COLO668 (cell line): ENCODE measurements at regions not wholly inside any gene's neighbourhood (a gene's known extent, or its start where the extent isn't known, plus 50 kb on each side); places are given as distances from the start of the nearest gene placed in this dataset.
"Not testable (repeated sequence)": the region's sequence is repeated elsewhere in the genome, so short reads cannot be mapped to it uniquely, and the experiment has no call there.

Source experiments
- DNase-seq: peaks from one replicate; lab custom pipeline; 2025; ENCODE audit not compliant: unreplicated experiment; lab: John Stamatoyannopoulos, UW

DNA sequence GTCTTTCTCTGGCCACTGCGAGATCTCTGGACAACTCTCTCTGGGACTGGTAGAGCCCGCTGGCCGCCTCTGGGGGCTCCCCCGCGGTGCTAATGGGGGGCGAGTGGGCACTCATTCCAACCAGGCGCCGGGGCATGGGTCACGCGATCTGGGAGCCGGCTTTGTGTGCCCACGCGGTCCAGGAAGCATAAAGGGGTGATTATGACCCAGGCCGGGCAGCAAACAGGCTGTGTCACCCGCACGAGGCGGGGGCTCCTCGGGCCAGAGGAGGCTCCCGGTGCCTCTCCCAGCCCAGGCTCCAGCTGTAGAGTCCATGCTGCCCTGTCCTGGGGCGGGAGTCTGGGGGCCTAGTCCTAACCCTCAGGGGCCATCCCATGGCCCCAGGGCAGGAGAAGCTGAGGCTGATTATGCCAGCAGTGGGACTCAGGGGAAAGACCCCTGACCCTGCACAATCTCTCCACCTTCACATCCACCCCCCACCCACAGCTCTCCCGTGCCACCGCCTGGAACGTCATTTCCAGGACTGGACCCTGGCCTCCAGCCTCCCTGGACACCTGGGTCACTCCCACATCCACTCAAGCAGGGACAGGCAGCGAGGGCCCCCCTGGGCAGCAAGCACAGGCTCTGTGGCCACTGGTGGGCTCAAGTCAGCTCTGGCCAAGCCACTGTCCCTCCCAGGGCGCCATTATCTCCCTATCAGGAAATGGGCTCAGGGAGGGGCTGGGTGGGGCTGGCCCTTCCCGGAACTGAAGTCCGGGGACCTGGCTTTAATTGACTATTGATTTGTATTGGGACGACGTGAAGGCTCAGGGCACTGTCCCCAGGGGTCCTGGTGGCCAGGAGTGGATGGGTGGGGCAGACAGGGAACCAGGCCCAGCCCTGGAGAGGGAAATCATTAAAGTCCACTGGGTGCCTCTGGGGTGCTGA, 50.0 kb downstream of the PTPRS start:
- no peak for DNase-seq

DNA sequence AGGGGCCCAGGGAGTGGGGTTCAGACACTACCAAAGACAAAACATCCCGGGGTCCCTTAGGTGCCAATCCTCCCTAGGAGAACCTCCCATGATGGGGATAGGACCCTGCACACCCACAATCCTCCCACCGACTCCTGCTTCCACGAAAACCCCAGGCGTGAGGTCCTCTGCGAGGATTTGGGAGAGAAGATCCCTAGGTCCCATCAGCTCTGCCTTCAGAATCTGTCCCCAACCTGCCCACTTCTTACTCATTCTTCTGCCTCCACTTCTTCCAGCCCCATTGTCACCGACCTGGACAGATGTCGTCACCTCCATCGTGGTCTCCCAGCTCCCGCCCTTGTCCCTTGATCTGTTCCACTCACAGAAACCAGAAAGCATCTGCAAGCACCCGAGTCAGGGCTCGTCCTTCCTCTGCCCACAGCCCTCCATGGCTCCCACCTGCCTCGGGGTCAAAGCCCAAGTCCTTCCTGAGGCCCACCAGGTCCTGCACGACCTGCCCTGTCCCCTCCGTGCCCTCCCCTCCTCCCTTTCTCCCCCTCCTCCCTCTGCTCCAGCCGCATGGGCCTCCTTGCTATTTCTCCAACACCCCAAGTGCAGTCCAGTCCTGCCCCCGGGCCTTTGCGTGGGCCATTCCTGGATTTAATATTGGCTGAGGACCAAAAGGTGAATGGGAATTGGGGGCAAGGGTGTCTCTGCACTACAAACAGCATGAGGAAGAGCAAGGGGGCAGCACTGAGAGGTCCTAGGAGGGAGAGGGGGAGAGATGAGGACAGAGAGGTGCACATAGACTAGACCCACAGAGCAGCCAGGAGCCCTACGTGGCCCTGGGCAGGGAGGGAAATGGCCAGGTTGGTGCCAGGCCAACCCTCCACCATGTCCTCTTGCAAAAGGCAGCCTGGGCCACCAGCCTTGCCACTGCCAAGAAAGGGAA, 51.3 kb downstream of the PTPRS start:
- no peak for DNase-seq

GRCh38 chr19:5288347-5288739, 52.3 kb downstream of the PTPRS start:
- DNase-seq, result no peak

DNA sequence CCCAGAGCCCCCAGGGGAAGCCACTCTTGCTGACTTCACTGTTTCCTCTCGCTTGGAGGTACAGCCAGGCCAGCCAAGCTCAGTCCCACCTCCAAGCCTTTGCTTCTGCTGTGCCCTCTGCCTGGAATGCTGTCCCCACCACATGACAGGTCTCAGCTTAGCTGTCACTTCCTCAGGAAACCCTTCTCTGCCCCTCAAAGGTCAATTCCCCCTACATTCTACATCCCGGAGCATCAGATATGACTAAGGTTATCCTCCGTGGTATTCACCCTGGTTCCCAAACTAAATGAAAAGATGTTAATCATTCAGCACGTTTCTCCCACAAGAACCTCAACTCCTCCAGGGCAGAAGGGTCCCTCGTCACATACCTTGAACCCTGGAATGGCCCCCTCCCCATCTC, 53.5 kb downstream of the PTPRS start:
- no peak for DNase-seq

- DNase-seq, result no peak
Observed at GRCh38 chr19:5286465-5287029, 54.1 kb downstream of the PTPRS start.

DNA sequence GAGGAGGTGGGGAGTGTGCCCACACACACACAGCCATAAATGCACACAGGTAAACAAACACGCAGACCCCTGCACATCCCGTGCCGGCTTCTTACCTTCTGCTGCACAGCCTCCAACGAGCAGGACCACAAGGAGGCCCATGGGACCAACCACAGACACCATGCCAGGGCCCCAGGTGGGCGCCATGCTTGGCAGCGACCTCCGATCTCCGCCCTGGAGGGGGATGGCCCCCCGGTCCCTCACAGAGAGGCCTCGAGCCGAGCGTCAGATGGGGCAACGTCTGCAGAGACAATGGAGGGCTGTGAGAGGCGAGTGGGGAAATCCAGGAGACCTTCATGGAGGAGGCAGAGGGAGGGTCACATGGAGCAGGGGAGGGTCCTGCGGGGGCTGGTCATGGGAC, 54.7 kb downstream of the PTPRS start:
- no peak for DNase-seq

DNA sequence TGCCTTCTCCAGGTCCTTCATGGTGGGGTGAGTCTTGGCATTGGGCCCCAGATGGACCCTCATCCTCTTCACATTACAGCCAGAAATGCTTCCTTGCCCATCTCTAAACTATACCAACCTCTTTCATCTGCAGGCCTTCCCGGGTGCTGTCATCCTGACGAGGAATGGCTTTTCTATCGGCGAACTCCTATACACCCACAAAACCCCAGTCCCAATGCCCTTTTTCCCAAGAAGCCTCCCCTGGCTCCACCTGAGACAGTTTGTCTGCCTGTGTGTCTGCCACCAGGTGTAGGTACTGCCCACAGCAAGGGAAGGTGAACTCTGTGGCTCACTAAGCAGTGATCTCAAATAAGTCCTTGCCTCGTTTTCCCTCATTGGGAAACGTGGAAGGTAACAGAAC, 55.3 kb downstream of the PTPRS start:
- DNase-seq, result no peak

DNA sequence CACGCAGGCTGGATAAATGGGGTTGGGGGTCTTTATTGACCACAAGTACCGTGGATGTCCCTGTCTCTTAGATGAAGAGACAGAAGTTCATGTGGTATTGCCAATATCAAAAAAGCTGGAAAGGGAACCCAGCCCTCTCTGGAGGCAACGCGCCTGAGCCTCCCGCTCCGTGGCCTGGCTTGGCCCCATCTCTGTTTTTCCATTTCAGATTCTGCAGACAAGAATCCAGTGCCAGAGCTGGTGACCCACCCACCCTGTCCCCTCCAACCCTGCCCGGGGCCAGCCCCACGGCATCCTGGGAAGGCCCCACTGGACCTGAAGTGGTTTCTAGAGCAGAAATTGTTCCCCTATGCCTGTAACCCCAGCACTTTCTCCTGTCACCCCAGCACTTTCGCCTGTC, 57.7 kb downstream of the PTPRS start:
- no peak for DNase-seq

- DNase-seq, result no peak
Observed at GRCh38 chr19:5281588-5281987, 59.0 kb downstream of the PTPRS start.

DNA sequence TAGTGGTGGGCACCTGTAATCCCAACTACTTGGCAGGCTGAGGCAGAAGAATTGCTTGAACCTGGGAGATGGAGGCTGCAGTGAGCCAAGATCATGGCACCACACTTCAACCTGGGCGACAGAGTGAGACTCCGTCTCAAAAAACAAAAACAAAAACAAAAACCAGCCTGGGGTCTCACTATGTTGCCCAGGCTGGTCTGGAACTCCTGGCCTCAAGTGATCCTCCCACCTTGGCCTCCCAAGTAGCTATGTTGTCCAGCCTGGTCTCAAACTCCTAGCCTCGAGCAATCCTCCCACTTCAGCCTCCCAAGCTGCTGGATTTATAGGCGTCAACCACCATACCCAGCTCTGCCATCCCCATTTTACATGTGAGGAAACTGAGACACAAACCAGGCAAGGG, 64.9 kb downstream of the PTPRS start:
- not testable (repeated sequence) for DNase-seq

DNA sequence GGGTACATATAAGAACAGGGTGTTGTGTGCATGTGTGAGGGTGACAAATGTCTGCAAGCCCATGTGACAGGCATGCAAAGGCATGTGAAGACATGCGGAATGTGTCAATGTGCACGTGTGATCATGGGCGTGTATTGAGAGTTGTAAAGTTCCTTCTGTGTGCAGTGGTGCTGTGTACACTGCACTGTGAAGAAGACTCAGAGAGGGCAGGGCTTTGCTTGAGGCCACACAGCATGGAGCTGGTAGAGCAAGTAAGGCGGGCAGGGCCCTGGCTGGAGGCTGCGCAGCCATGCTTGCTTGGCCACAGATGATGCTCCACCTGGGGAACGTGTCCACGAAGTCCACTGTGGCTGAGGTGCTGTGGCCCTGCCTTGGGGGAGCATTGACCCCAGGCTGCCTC, 66.8 kb downstream of the PTPRS start:
- no peak for DNase-seq

- no peak for DNase-seq
Observed at GRCh38 chr19:5271145-5271544, 69.5 kb downstream of the PTPRS start.

DNA sequence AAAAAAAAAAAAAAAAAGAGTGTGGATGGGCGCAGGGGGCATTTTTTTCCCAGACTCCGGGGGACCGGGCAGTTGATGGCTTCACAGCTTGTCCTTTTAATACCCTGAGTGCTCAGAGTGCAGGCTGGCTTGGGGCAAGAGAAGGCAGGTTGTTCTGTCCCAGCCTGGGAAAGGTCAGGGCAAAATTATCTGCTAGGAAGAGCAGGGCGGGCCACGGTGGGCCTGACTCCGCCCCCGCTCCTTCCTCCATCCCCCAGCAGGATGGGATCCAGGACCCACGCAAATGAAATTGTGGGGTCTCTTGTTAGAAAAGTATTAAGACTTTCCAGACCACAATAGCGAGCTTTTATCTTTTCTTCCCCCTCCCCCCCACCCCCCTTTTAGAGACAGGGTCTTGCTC, 70.7 kb downstream of the PTPRS start:
- no peak for DNase-seq

DNA sequence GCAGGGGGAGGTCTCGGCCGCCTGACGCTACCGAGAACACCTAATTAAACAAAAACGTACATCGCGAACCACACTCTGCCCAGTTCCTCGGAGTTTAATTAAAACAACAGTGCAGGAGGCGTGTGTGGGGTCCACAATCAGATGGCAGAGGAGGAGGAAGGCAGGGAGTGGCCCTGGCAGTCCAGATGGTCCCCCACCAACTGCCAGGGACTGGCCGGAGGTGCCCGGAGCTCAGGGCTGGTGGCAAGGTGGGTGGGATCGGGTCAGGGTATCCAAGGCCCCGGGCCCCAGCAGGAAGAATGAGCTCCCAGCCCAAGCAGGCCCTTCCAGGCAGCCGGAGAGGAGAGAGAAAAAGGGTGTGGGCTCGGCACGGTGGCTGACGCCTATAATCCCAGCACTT, 71.3 kb downstream of the PTPRS start:
- no peak for DNase-seq

GRCh38 chr19:5268801-5269200, 71.8 kb downstream of the PTPRS start:
- DNase-seq, result no peak

DNA sequence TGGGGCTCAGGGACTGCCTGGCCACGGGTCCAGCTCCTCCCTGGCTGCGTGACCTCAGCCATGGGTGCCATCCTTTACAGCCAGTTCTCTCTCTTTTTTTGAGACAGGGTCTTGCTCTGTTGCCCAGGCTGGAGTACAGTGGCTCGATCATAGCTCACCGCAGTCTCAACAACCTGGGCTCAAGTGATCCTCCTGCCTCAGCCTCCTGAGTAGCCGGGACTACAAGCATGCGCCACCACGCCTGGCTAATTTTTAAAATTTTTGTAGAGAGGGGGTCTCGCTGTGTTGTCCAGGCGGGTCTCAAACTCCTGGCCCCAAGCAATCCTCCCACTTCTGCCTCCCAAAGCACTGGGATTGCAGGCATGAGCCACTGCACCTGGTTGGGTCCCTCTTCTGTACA, 75.4 kb downstream of the PTPRS start:
- DNase-seq, result no peak

- DNase-seq, result no peak
Observed at GRCh38 chr19:5264453-5264852, 76.2 kb downstream of the PTPRS start.

DNA sequence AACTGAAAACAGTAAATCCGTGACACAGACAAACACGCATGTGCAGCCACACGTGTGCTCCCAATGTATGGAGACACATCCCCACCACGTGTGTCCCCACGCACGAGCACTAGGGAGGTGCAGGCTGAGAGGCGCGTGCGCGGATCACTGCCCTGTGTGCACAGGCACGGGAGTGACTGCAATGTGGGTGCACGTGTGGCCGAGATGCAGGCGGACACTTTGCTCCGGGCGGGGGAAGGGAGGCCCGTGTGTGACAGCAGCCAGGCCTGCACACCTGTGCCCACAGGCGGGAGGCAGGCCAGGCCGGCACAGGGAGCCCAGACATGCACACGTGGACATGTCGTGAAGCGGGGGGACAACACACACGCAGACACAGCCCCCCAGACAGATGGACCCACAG, 77.0 kb downstream of the PTPRS start:
- no peak for DNase-seq

DNA sequence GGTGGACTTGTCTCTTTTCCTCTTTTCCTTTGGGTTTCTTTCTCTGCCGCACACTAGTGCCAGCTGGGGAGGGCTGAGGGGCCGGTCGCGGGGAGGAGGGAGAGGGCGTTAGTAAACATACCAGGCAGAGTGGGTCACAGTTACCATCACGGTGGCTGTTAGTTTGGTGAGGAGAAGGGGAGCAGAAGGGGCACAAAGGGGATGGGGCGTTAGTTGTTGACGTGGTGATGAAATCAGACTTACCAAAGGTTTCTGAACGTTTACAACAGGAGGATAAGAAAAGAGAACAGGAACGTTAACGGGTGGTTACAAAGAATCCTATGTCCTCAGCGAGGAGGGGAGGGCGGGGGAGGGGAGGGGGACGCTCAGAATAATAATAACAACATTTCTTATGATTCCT, 77.9 kb downstream of the PTPRS start:
- no peak for DNase-seq

DNA sequence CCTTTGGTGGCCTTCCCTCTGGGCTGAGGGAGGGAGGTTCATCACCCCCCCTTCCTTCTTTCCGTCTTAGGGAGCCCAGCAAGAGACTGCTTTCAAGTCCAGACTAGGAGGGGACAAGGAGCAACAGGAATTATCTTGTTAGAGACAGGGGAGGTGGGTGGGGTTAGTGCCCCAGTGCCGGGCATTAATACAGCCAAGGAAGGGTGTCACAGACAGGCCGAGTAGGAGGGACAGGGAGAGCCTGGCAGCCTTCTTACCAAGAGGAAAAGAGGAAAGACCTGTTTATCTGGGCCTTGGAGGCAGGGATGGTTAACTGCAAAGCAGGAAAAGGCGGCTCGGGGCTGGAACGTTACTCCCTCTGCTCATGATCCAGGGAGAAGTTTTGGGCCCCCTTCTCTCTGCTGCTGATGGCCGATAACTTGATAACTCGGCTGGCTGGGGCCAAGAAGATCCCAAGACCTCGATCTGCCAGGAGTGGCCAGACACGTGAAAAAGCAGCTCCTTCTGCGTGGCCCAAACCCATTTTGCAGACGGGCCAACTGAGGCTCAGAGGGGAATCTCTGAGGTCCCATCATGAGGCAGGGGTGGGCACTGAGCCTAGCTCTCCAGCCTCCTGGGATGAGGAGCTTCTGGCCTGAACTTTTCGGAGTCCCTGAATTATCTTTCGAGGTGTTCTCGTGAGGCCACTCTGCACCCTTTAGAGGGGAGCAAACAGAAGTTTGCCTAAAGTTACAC, 79.3 kb downstream of the PTPRS start:
- no peak for DNase-seq

DNA sequence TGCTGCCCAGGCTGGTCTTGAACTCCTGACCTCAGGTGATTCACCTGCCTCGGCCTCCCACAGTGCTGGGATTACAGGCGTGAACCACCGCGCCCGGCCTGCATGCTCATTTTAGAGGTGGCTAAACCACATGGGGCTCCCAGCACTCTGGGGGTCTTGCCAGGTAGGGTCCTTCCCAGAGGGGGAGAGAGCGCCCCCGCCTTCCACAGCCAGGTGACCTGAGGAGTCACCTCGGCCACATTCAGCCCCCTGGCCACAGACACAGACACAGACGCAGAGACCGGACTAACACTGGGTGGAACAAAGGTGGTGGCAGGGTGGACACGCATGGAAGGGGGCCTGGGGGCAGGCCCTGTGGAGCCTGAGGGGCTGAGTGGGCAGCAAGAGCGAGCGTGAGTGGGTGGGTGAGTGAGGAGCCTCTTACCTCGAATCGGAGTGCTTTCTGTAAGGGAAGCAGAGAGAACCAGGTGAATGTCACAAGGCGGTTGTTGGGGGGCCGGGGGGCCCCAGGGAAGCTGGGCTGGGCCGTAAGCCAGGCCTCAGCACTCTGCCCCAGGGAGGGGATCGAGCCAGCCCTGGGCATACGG, 80.1 kb downstream of the PTPRS start:
- no peak for DNase-seq
